H1 (cell line): ENCODE measurements at regions not wholly inside any gene's neighbourhood (a gene's known extent, or its start where the extent isn't known, plus 50 kb on each side); places are given as distances from the start of the nearest gene placed in this dataset.

Experiments used
- CTCF ChIA-PET: fragments of 300-600 bp; sonication (Branson Sonifier 250); formaldehyde crosslinking; loops from one replicate; lab custom pipeline; 2021; ENCODE audit not compliant: partially characterized antibody; lab: Charles Lee
- POLR2A ChIA-PET: fragments of 300-600 bp; sonication (Branson Sonifier 250); formaldehyde crosslinking; loops from one replicate; lab custom pipeline; 2021; ENCODE audit warnings: inconsistent platforms; ENCODE audit not compliant: partially characterized antibody; lab: Charles Lee
- DNase-seq, 2 experiments: peaks; one replicate each; pipeline versions ENCODE4 v3.0.0 to v3.0.0-alpha.2; 2010 to 2022; ENCODE audit warnings: low spot score in 2 of 2, low read depth in 1 of 2, mixed read lengths in 1 of 2
- FAIRE-seq: peaks from 2 replicates; lab custom pipeline; 2011; peaks lifted over from hg19 to GRCh38; lab: Jason Lieb, UNC
- H2AFZ ChIP-seq: 2 replicates; pipeline ENCODE4 v1.8.1; 2012; ENCODE audit warnings: low read length, inconsistent platforms
- H2AK5ac ChIP-seq: 2 replicates; pipeline ENCODE4 v1.6.1; 2013; ENCODE audit warnings: low read depth, low read length
- H2BK120ac ChIP-seq: replicated peaks from 2 replicates; pipeline ENCODE3; 2013; ENCODE audit warnings: low read depth, low read length, inconsistent platforms
- H2BK12ac ChIP-seq: 2 replicates; pipeline ENCODE4 v1.6.1; 2013; ENCODE audit warnings: low read depth, low read length
- H2BK15ac ChIP-seq: 2 replicates; pipeline ENCODE4 v1.6.1; 2013; ENCODE audit warnings: low read length
- H2BK20ac ChIP-seq: 2 replicates; pipeline ENCODE4 v1.6.1; 2013; ENCODE audit warnings: low read length
- H2BK5ac ChIP-seq: 2 replicates; pipeline ENCODE4 v1.6.1; 2013; ENCODE audit warnings: low read depth, low read length
- H3K14ac ChIP-seq: 2 replicates; pipeline ENCODE4 v1.6.1; 2013; ENCODE audit warnings: inconsistent platforms; ENCODE audit not compliant: insufficient read length
- H3K18ac ChIP-seq: 2 replicates; pipeline ENCODE4 v1.6.1; 2013; ENCODE audit warnings: low read length; ENCODE audit errors: extremely low read depth
- H3K23ac ChIP-seq: 2 replicates; pipeline ENCODE4 v1.6.1; 2013; ENCODE audit warnings: inconsistent platforms; ENCODE audit not compliant: insufficient read length
- H3K23me2 ChIP-seq: 2 replicates; pipeline ENCODE4 v1.6.1; 2013; ENCODE audit warnings: low read depth, low read length
- H3K27ac ChIP-seq: 2 replicates; pipeline ENCODE4 v1.6.1; 2011; ENCODE audit warnings: low read depth, low read length, inconsistent platforms
- H3K27me3 ChIP-seq, 4 experiments: replicated peaks in 1 of 4; 1 replicate in 1 of 4; 2 replicates in 3 of 4; pipeline versions ENCODE4 v1.6.1 to v1.8.1; 2011 to 2013; ENCODE audit warnings: low read length in 3 of 4, mild to moderate bottlenecking in 3 of 4, inconsistent platforms in 2 of 4, mixed read lengths in 2 of 4, moderate library complexity in 1 of 4; ENCODE audit not compliant: control insufficient read depth in 3 of 4, insufficient read depth in 3 of 4; ENCODE audit errors: extremely low read depth in 1 of 4
- H3K36me3 ChIP-seq, 4 experiments: 2 replicates each; pipeline versions ENCODE4 v1.6.1 to v1.8.1; 2011 to 2013; ENCODE audit warnings: mild to moderate bottlenecking in 4 of 4, low read length in 3 of 4, moderate library complexity in 2 of 4, control low read depth in 1 of 4, inconsistent platforms in 1 of 4; ENCODE audit not compliant: insufficient read depth in 4 of 4, control insufficient read depth in 2 of 4
- H3K4ac ChIP-seq: replicated peaks from 2 replicates; pipeline ENCODE3; 2013; ENCODE audit warnings: low read length, low read depth, mixed read lengths, inconsistent platforms; ENCODE audit not compliant: insufficient read length
- H3K4me1 ChIP-seq, 4 experiments: replicated peaks in 1 of 4; 1 replicate in 1 of 4; 2 replicates in 3 of 4; pipeline versions ENCODE4 v1.6.1 to v1.8.1; 2011 to 2013; ENCODE audit warnings: low read length in 3 of 4, inconsistent platforms in 2 of 4, mixed read lengths in 1 of 4; ENCODE audit not compliant: insufficient read depth in 4 of 4, control insufficient read depth in 3 of 4
- H3K4me2 ChIP-seq, 2 experiments: 2 replicates each; pipeline versions ENCODE4 v1.6.1 to v1.8.1; 2011 to 2013; ENCODE audit warnings: low read depth in 2 of 2, low read length in 2 of 2, control low read depth in 1 of 2, inconsistent platforms in 1 of 2, mild to moderate bottlenecking in 1 of 2; ENCODE audit not compliant: insufficient read depth in 1 of 2
- H3K4me3 ChIP-seq, 4 experiments: fragments of 200-600, 300-600 bp in 1 of 4; sonication (generic), shearing (Covaris generic), sonication (Bioruptor Twin) in 1 of 4; 2 replicates each; pipeline versions ENCODE4 v1.5.1 to v1.8.1; 2011 to 2016; ENCODE audit warnings: low read length in 4 of 4, low read depth in 3 of 4, control low read depth in 2 of 4, inconsistent platforms in 2 of 4, mild to moderate bottlenecking in 2 of 4, mixed read lengths in 1 of 4, moderate library complexity in 1 of 4; ENCODE audit not compliant: insufficient read depth in 2 of 4; ENCODE audit errors: extremely low read depth in 1 of 4
- H3K56ac ChIP-seq: replicated peaks from 2 replicates; pipeline ENCODE3; 2013; ENCODE audit warnings: low read depth, mild to moderate bottlenecking, mixed read lengths, low read length, inconsistent platforms; ENCODE audit not compliant: insufficient read length
- H3K79me1 ChIP-seq: 2 replicates; pipeline ENCODE4 v1.6.1; 2013; ENCODE audit warnings: low read depth, low read length, control low read depth
- H3K79me2 ChIP-seq, 2 experiments: 2 replicates each; pipeline versions ENCODE4 v1.6.1 to v1.8.1; 2012 to 2013; ENCODE audit warnings: low read length in 2 of 2, mild to moderate bottlenecking in 2 of 2, inconsistent platforms in 1 of 2; ENCODE audit not compliant: insufficient read depth in 2 of 2, control insufficient read depth in 1 of 2
- H3K9ac ChIP-seq, 4 experiments: replicated peaks in 1 of 4; 1 replicate in 1 of 4; 2 replicates in 3 of 4; pipeline versions ENCODE4 v1.6.1 to v1.8.1; 2011 to 2013; ENCODE audit warnings: low read depth in 3 of 4, low read length in 3 of 4, control low read depth in 2 of 4, mild to moderate bottlenecking in 2 of 4, moderate library complexity in 2 of 4, inconsistent platforms in 1 of 4; ENCODE audit errors: extremely low read depth in 1 of 4
- H3K9me3 ChIP-seq, 2 experiments: 2 replicates each; pipeline versions ENCODE4 v1.6.1 to v1.8.1; 2012 to 2013; ENCODE audit warnings: mild to moderate bottlenecking in 2 of 2, moderate library complexity in 2 of 2, control low read depth in 1 of 2, inconsistent platforms in 1 of 2, low read depth in 1 of 2, low read length in 1 of 2, mixed read lengths in 1 of 2; ENCODE audit not compliant: insufficient read depth in 2 of 2
- H4K20me1 ChIP-seq, 2 experiments: replicated peaks in 1 of 2; 2 replicates each; pipeline versions ENCODE3 to v1.8.1; 2011 to 2013; ENCODE audit warnings: inconsistent platforms in 2 of 2, low read length in 2 of 2, mild to moderate bottlenecking in 1 of 2; ENCODE audit not compliant: insufficient read depth in 2 of 2, control insufficient read depth in 1 of 2
- H4K5ac ChIP-seq: 2 replicates; pipeline ENCODE4 v1.6.1; 2013; ENCODE audit warnings: low read length, low read depth, mixed read lengths, inconsistent platforms; ENCODE audit not compliant: insufficient read length
- H4K8ac ChIP-seq: 2 replicates; pipeline ENCODE4 v1.8.0; 2013; ENCODE audit warnings: mild to moderate bottlenecking, moderate library complexity, low read length, inconsistent platforms; ENCODE audit not compliant: insufficient read depth; ENCODE audit errors: extremely low read depth
- H4K91ac ChIP-seq: replicated peaks from 2 replicates; pipeline ENCODE3; 2013; ENCODE audit warnings: low read length, mixed read lengths, inconsistent platforms; ENCODE audit not compliant: insufficient read length
- CEBPB ChIP-seq: IDR thresholded peaks from 2 replicates; pipeline ENCODE4 v1.6.1; 2012; ENCODE audit warnings: low read depth, low read length
- CHD1 ChIP-seq: IDR thresholded peaks from 2 replicates; pipeline ENCODE4 v1.6.1; 2012; ENCODE audit warnings: low read depth, low read length, improper control_type of control experiment
- CTCF ChIP-seq, 3 experiments: IDR thresholded peaks; 1 replicate in 2 of 3; 2 replicates in 1 of 3; pipeline versions ENCODE4 v1.5.1 to v1.6.1; 2011; ENCODE audit warnings: low read length in 3 of 3, mild to moderate bottlenecking in 3 of 3, inconsistent platforms in 2 of 3, low read depth in 1 of 3, moderate library complexity in 1 of 3; ENCODE audit not compliant: insufficient read depth in 1 of 3; ENCODE audit errors: control extremely low read depth in 1 of 3
- EP300 ChIP-seq, 2 experiments: IDR thresholded peaks; 1 replicate in 1 of 2; 2 replicates in 1 of 2; pipeline ENCODE4 v1.6.1; 2011 to 2012; ENCODE audit warnings: low read depth in 2 of 2, low read length in 2 of 2, mild to moderate bottlenecking in 2 of 2, borderline replicate concordance in 1 of 2, inconsistent platforms in 1 of 2, moderate library complexity in 1 of 2
- PHF8 ChIP-seq: fragments of 200-600 bp; sonication (generic); conservative IDR thresholded peaks from 2 replicates; pipeline ENCODE4 v1.7.1; 2012; ENCODE audit warnings: low read depth, mild to moderate bottlenecking, inconsistent platforms, low read length, moderate library complexity
- RAD21 ChIP-seq, 2 experiments: IDR thresholded peaks in 1 of 2; conservative IDR thresholded peaks in 1 of 2; 2 replicates each; pipeline ENCODE4 v1.6.1; 2011; ENCODE audit warnings: low read depth in 2 of 2, low read length in 2 of 2, improper control_type of control experiment in 1 of 2, inconsistent platforms in 1 of 2, mild to moderate bottlenecking in 1 of 2, moderate library complexity in 1 of 2
- RNF2 ChIP-seq: fragments of 200-900, 300-1000 bp; sonication (generic); IDR thresholded peaks from 2 replicates; pipeline ENCODE4 v1.7.1; 2016; ENCODE audit warnings: borderline replicate concordance, low read depth, mild to moderate bottlenecking, antibody characterized with exemption, low read length; ENCODE audit not compliant: poor library complexity, severe bottlenecking; ENCODE audit errors: missing control alignments
- SAP30 ChIP-seq: fragments of 300-600 bp; sonication (generic); IDR thresholded peaks from 2 replicates; pipeline ENCODE4 v1.7.1; 2012; ENCODE audit warnings: low read length, moderate library complexity, mild to moderate bottlenecking, inconsistent platforms; ENCODE audit not compliant: insufficient read depth, insufficient replicate concordance
- SRF ChIP-seq: IDR thresholded peaks from 2 replicates; pipeline ENCODE4 v1.6.1; 2011; ENCODE audit warnings: mild to moderate bottlenecking, low read depth, low read length, moderate library complexity
- TEAD4 ChIP-seq: IDR thresholded peaks from 2 replicates; pipeline ENCODE4 v1.6.1; 2012; ENCODE audit warnings: low read depth, low read length, inconsistent platforms, mixed read lengths
- WGBS, 2 experiments: shearing (Covaris generic) in 1 of 2; methylation state at CpG; one replicate each; pipeline versions ENCODE4 v1.1.6 to v1.1.7; 2013 to 2015; ENCODE audit warnings: low lambda C conversion rate in 2 of 2, mixed read lengths in 2 of 2, inconsistent platforms in 1 of 2, low coverage in 1 of 2, missing lambda C conversion rate in 1 of 2; ENCODE audit not compliant: insufficient replicate concordance in 2 of 2, insufficient coverage in 1 of 2, insufficient read length in 1 of 2; ENCODE audit errors: extremely low coverage in 1 of 2, missing lambda C conversion rate in 1 of 2; 5-methylcytosine and 5-hydroxymethylcytosine counted together

DNA sequence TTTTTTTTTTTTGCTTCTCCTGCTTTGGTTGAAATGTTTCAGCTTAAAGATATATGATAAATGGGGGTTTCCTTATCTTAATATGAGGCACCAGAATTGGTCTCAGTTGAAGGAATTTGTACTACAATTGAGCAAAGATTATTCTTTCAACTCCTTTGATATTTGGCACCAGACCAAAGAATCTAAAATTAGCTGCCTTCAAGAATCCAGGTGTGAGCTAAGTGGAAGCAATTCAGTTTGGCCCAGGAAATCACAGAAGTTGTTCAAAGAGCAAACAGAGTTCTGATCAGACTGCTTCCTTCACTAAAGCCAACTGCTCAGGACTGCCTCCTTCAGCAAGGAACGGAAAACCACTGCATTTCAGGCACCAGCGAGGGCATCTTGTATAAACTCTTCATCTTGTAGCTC lies 68.3 kb upstream of the BCAR3 start:
- Histone ChIP-seq H3K4me3 (no peak overlapping the region), H3K36me3 (no peaks in the 10 kb centered on the region; a peak in 1 of 8 replicates), H2BK15ac (no peak overlapping the region), H3K79me1 (no peaks in the 10 kb centered on the region), H2BK5ac (no peak overlapping the region), H2BK20ac (no peak overlapping the region), H2BK120ac (no peak overlapping the region), H4K5ac (no peak overlapping the region), H3K9me3 (peaks cover 3 to 5% of the 10 kb centered on the region in 2 experiments; a peak in 2 of 4 replicates), H3K18ac (no peak overlapping the region), H3K27me3 (no peaks in the 10 kb centered on the region; a peak in 1 of 7 replicates), H3K56ac (no peak overlapping the region), H4K8ac (no peak overlapping the region), H3K4me1 (no peaks in the 10 kb centered on the region), H3K4me2 (no peak overlapping the region), H3K23ac (no peak overlapping the region), H4K20me1 (no peaks in the 10 kb centered on the region), H4K91ac (no peak overlapping the region), H3K79me2 (no peaks in the 10 kb centered on the region), H2AFZ (peak overlapping the region; percentile 47; the same call in 1 of the 2 replicates), H2BK12ac (no peak overlapping the region), H3K14ac (no peak overlapping the region), H3K9ac (no peak overlapping the region), H3K23me2 (no peaks in the 10 kb centered on the region; the same call in 1 of the 2 replicates), H3K27ac (no peak overlapping the region), H2AK5ac (no peak overlapping the region), H3K4ac (no peak overlapping the region)
- ChIA-PET CTCF (interaction anchor here (0.7 to 4.4 kb wide), 34 partner anchors 9 to 262 kb away, joined by 3 to 28 read pairs (median 4); no protein-coding TSS in a partner anchor), POLR2A (no interaction called here)
- DNase-seq = peak in 1 of 2 experiments; percentile 25
- WGBS, 2 experiments = 39% methylated on average over 2 of the region's 2 CpGs; no CpG with 5 or more reads in 1 of the 2 experiments
- FAIRE-seq = peak; percentile 79
- TF ChIP-seq CHD1 (no peak), CEBPB (no peak), CTCF (IDR thresholded peaks at IDR 0.05; ENCODE audit: control extremely low read depth in 1 of 3, insufficient read depth in 1 of 3, low read depth in 1 of 3, low read length in 3 of 3) (peak; percentile 41 to 73 (median 56)), RNF2 (no peak), SAP30 (no peak), PHF8 (no peak), RAD21 (IDR thresholded peaks at IDR 0.05 in 1 of 2, conservative IDR thresholded peaks at IDR 0.05 in 1 of 2; ENCODE audit: low read depth in 2 of 2, low read length in 2 of 2) (peak; percentile 43 to 66; a peak in 3 of 4 replicates), EP300 (IDR thresholded peaks at IDR 0.05; ENCODE audit: borderline replicate concordance in 1 of 2, low read depth in 2 of 2, low read length in 2 of 2) (no peak), SRF (no peak), TEAD4 (no peak)
